Uterus (tissue), 2 donors: ENCODE measurements at regions not wholly inside any gene's neighbourhood (a gene's known extent, or its start where the extent isn't known, plus 50 kb on each side); places are given as distances from the start of the nearest gene placed in this dataset.

ENCODE experiments used
- CTCF ChIP-seq, 4 experiments: fragments of 200-600 bp in 2 of 4; fragments of 450-650 bp in 2 of 4; sonication (generic) in 2 of 4; IDR thresholded peaks; one replicate each; pipeline ENCODE4 v1.5.1; 2016 to 2019; ENCODE audit warnings: antibody characterized with exemption in 4 of 4, mild to moderate bottlenecking in 2 of 4, moderate library complexity in 1 of 4
- POLR2A ChIP-seq, 2 donors: fragments of 450-650 bp; IDR thresholded peaks; one replicate each; pipeline ENCODE4 v1.6.1; 2016; ENCODE audit warnings: antibody characterized with exemption in 2 of 2, mild to moderate bottlenecking in 1 of 2, moderate library complexity in 1 of 2

GRCh38 chr12:47378907-47379306, 299.1 kb upstream of the AMIGO2 start:
- no peak for TF ChIP-seq CTCF (IDR thresholded peaks at IDR 0.05)
- no peak for TF ChIP-seq POLR2A (IDR thresholded peaks at IDR 0.05)
